K562 (cell line): ENCODE measurements at regions not wholly inside any gene's neighbourhood (a gene's known extent, or its start where the extent isn't known, plus 50 kb on each side); places are given as distances from the start of the nearest gene placed in this dataset.
A peak's percentile ranks its signal among the peaks of the same experiment; 100 is the strongest.

Experiments used
- BRF1 ChIP-seq: IDR thresholded peaks from 3 replicates; pipeline ENCODE4 v1.6.1; 2011; ENCODE audit warnings: borderline replicate concordance, mild to moderate bottlenecking; ENCODE audit not compliant: insufficient read length; ENCODE audit errors: extremely low read depth
- CBFA2T2 ChIP-seq: fragments of 450-650 bp; conservative IDR thresholded peaks from 2 replicates; pipeline ENCODE4 v1.6.1; 2017; ENCODE audit warnings: mild to moderate bottlenecking
- CBX1 ChIP-seq: sonication (generic); IDR thresholded peaks from 2 replicates; pipeline ENCODE4 v1.6.1; 2016; ENCODE audit warnings: antibody characterized with exemption, low read depth, mild to moderate bottlenecking
- ERF ChIP-seq: fragments of 450-650 bp; formaldehyde crosslinking; IDR thresholded peaks from 2 replicates; pipeline ENCODE4 v1.4.0; 2020; ENCODE audit warnings: mild to moderate bottlenecking, mixed read lengths
- EWSR1 ChIP-seq: fragments of 450-650 bp; IDR thresholded peaks from 2 replicates; pipeline ENCODE4 v1.6.1; 2018; ENCODE audit warnings: borderline replicate concordance, mild to moderate bottlenecking, low read depth, moderate library complexity; ENCODE audit not compliant: partially characterized antibody
- FOXA3 ChIP-seq, 2 experiments: fragments of 450-650 bp in 1 of 2; sonication (generic) in 1 of 2; formaldehyde crosslinking; IDR thresholded peaks in 1 of 2; conservative IDR thresholded peaks in 1 of 2; 2 replicates each; pipeline versions ENCODE4 v1.4.0 to v1.8.0; 2020 to 2022; ENCODE audit warnings: mild to moderate bottlenecking in 2 of 2, missing genetic modification reagents in 1 of 2
- FOXM1 ChIP-seq, 2 experiments: fragments of 450-650 bp in 1 of 2; sonication (generic) in 1 of 2; formaldehyde crosslinking in 1 of 2; IDR thresholded peaks; 2 replicates each; pipeline versions ENCODE4 v1.6.1 to v1.9.0; 2017 to 2022; ENCODE audit warnings: low read depth in 2 of 2, mild to moderate bottlenecking in 2 of 2, missing genetic modification reagents in 1 of 2, moderate library complexity in 1 of 2
- HDAC8 ChIP-seq: fragments of 450-650 bp; IDR thresholded peaks from 2 replicates; pipeline ENCODE4 v1.6.1; 2016; ENCODE audit warnings: mild to moderate bottlenecking, missing genetic modification characterization, moderate library complexity, missing compliant biosample characterization
- HMG20B ChIP-seq: fragments of 250-450 bp; sonication (Bioruptor Pico); IDR thresholded peaks from 2 replicates; pipeline ENCODE4 v1.5.0; 2021; ENCODE audit warnings: mild to moderate bottlenecking
- IFI16 ChIP-seq: fragments of 250-450 bp; sonication (Bioruptor Pico); IDR thresholded peaks from 2 replicates; pipeline ENCODE4 v2.1.2; 2022; ENCODE audit warnings: mild to moderate bottlenecking, inconsistent platforms
- MYNN ChIP-seq, 2 experiments: sonication (generic); formaldehyde crosslinking in 1 of 2; IDR thresholded peaks; 2 replicates each; pipeline versions ENCODE4 v1.5.0 to v1.6.1; 2016 to 2020; ENCODE audit warnings: antibody characterized with exemption in 1 of 2, missing genetic modification reagents in 1 of 2
- RAD21 ChIP-seq, 2 experiments: fragments of 250-450 bp in 1 of 2; fragments of 450-650 bp in 1 of 2; sonication (Bioruptor Pico) in 1 of 2; formaldehyde crosslinking in 1 of 2; IDR thresholded peaks in 1 of 2; conservative IDR thresholded peaks in 1 of 2; 2 replicates each; pipeline versions ENCODE4 v1.4.0 to v1.8.0; 2020 to 2022; ENCODE audit warnings: mild to moderate bottlenecking in 2 of 2, moderate library complexity in 1 of 2
- RBFOX2 ChIP-seq: fragments of 200-400 bp; formaldehyde crosslinking; IDR thresholded peaks from 2 replicates; pipeline ENCODE4 v1.6.1; 2017; ENCODE audit warnings: low read depth, mild to moderate bottlenecking, low read length, moderate library complexity
- ZFP30 ChIP-seq: fragments of 250-450 bp; sonication (Bioruptor Pico); IDR thresholded peaks from 2 replicates; pipeline ENCODE4 v1.8.0; 2022; ENCODE audit warnings: moderate library complexity, mild to moderate bottlenecking, inconsistent platforms, borderline replicate concordance
- ZNF124 ChIP-seq: sonication (generic); formaldehyde crosslinking; IDR thresholded peaks from 2 replicates; pipeline ENCODE4 v1.8.1; 2022; ENCODE audit warnings: missing genetic modification reagents
- ZNF347 ChIP-seq: fragments of 450-650 bp; formaldehyde crosslinking; IDR thresholded peaks from 2 replicates; pipeline ENCODE4 v1.4.0; 2020; ENCODE audit warnings: low read depth, mild to moderate bottlenecking, moderate library complexity
- TF ChIP-seq, protein P1 (sequence below): sonication (generic); formaldehyde crosslinking; IDR thresholded peaks from 2 replicates; pipeline ENCODE4 v1.5.0; 2020; ENCODE audit warnings: missing genetic modification reagents
- TF ChIP-seq, protein P2 (sequence below): IDR thresholded peaks from 2 replicates; pipeline ENCODE4 v1.6.1; 2012; ENCODE audit warnings: low read depth, low read length, improper control_type of control experiment, borderline replicate concordance
- TF ChIP-seq, protein P3 (sequence below): sonication (generic); formaldehyde crosslinking; IDR thresholded peaks from 2 replicates; pipeline ENCODE4 v1.8.1; 2023; ENCODE audit warnings: mild to moderate bottlenecking, missing genetic modification reagents
- TF ChIP-seq, protein P4 (sequence below): sonication (generic); IDR thresholded peaks from 2 replicates; pipeline ENCODE4 v1.6.1; 2016
- TF ChIP-seq, protein P5 (sequence below): fragments of 250-450 bp; sonication (Bioruptor Pico); IDR thresholded peaks from 2 replicates; pipeline ENCODE4 v1.4.0; 2020; ENCODE audit warnings: mild to moderate bottlenecking

DNA sequence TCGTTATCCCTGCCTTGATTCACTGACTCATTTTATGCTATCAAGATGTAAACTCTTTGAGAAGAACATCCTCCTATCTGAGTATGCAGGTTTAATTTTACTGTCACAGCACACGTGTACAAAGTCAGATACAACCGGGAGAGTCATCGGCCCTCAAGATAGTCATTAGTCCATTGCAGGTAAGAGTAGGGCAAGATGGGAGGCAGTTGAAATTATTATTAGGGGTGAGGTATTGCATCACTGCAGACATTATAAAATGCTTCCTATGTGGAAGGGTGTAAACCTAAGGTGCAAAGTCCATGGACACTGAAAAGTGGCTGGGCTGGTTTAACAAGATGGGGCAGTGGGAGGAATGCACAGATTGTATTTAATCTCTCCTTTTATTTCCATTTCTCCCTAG is 113.7 kb downstream of the ARL4A start (continued):
- no peak for TF ChIP-seq MYNN (IDR thresholded peaks at IDR 0.05)
- no peak for TF ChIP-seq MYNN (CRISPR knock-in tag; IDR thresholded peaks at IDR 0.05)
- TF ChIP-seq, protein P1, sequence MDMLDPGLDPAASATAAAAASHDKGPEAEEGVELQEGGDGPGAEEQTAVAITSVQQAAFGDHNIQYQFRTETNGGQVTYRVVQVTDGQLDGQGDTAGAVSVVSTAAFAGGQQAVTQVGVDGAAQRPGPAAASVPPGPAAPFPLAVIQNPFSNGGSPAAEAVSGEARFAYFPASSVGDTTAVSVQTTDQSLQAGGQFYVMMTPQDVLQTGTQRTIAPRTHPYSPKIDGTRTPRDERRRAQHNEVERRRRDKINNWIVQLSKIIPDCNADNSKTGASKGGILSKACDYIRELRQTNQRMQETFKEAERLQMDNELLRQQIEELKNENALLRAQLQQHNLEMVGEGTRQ (CRISPR knock-in tag) = no peak
- TF ChIP-seq RAD21 (CRISPR knock-in tag; conservative IDR thresholded peaks at IDR 0.05 in 1 of 2, IDR thresholded peaks at IDR 0.05 in 1 of 2) = no peak
- no peak for TF ChIP-seq EWSR1
- TF ChIP-seq, protein P2, sequence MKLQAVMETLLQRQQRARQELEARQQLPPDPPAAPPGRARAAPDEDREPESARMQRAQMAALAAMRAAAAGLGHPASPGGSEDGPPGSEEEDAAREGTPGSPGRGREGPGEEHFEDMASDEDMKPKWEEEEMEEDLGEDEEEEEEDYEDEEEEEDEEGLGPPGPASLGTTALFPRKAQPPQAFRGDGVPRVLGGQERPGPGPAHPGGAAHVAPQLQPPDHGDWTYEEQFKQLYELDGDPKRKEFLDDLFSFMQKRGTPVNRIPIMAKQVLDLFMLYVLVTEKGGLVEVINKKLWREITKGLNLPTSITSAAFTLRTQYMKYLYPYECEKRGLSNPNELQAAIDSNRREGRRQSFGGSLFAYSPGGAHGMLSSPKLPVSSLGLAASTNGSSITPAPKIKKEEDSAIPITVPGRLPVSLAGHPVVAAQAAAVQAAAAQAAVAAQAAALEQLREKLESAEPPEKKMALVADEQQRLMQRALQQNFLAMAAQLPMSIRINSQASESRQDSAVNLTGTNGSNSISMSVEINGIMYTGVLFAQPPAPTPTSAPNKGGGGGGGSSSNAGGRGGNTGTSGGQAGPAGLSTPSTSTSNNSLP = no peak
- no peak for TF ChIP-seq HDAC8 (tag)
- TF ChIP-seq CBX1 = no peak
- no peak for TF ChIP-seq ZFP30
- TF ChIP-seq, protein P3, sequence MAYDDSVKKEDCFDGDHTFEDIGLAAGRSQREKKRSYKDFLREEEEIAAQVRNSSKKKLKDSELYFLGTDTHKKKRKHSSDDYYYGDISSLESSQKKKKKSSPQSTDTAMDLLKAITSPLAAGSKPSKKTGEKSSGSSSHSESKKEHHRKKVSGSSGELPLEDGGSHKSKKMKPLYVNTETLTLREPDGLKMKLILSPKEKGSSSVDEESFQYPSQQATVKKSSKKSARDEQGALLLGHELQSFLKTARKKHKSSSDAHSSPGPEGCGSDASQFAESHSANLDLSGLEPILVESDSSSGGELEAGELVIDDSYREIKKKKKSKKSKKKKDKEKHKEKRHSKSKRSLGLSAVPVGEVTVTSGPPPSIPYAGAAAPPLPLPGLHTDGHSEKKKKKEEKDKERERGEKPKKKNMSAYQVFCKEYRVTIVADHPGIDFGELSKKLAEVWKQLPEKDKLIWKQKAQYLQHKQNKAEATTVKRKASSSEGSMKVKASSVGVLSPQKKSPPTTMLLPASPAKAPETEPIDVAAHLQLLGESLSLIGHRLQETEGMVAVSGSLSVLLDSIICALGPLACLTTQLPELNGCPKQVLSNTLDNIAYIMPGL = no peak
- TF ChIP-seq, protein P4, sequence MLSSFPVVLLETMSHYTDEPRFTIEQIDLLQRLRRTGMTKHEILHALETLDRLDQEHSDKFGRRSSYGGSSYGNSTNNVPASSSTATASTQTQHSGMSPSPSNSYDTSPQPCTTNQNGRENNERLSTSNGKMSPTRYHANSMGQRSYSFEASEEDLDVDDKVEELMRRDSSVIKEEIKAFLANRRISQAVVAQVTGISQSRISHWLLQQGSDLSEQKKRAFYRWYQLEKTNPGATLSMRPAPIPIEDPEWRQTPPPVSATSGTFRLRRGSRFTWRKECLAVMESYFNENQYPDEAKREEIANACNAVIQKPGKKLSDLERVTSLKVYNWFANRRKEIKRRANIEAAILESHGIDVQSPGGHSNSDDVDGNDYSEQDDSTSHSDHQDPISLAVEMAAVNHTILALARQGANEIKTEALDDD = no peak
- TF ChIP-seq, protein P5, sequence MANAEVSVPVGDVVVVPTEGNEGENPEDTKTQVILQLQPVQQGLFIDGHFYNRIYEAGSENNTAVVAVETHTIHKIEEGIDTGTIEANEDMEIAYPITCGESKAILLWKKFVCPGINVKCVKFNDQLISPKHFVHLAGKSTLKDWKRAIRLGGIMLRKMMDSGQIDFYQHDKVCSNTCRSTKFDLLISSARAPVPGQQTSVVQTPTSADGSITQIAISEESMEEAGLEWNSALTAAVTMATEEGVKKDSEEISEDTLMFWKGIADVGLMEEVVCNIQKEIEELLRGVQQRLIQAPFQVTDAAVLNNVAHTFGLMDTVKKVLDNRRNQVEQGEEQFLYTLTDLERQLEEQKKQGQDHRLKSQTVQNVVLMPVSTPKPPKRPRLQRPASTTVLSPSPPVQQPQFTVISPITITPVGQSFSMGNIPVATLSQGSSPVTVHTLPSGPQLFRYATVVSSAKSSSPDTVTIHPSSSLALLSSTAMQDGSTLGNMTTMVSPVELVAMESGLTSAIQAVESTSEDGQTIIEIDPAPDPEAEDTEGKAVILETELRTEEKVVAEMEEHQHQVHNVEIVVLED = no peak
- TF ChIP-seq BRF1 = no peak
- no peak for TF ChIP-seq RBFOX2
- 0 out of 2 replicates have a peak, but pooled peaks have one; percentile 14 for TF ChIP-seq CBFA2T2
- no peak for TF ChIP-seq IFI16 (CRISPR knock-in tag)
- no peak for TF ChIP-seq FOXA3 (CRISPR knock-in tag; conservative IDR thresholded peaks at IDR 0.05 in 1 of 2, IDR thresholded peaks at IDR 0.05 in 1 of 2)
- TF ChIP-seq ERF (CRISPR knock-in tag) = no peak
- TF ChIP-seq ZNF124 (CRISPR knock-in tag) = no peak
- TF ChIP-seq ZNF347 (CRISPR knock-in tag) = no peak
- TF ChIP-seq FOXM1 (IDR thresholded peaks at IDR 0.05; ENCODE audit: low read depth) = no peak
- TF ChIP-seq FOXM1 (CRISPR knock-in tag; IDR thresholded peaks at IDR 0.05; ENCODE audit: low read depth) = no peak
- no peak for TF ChIP-seq HMG20B (CRISPR knock-in tag)
